ENCODE measurements at regions not wholly inside any gene's neighbourhood (a gene's known extent, or its start where the extent isn't known, plus 50 kb on each side); places are given as distances from the start of the nearest gene placed in this dataset.
"Not testable (repeated sequence)": the region's sequence is repeated elsewhere in the genome, so short reads cannot be mapped to it uniquely, and the experiment has no call there.

DNA sequence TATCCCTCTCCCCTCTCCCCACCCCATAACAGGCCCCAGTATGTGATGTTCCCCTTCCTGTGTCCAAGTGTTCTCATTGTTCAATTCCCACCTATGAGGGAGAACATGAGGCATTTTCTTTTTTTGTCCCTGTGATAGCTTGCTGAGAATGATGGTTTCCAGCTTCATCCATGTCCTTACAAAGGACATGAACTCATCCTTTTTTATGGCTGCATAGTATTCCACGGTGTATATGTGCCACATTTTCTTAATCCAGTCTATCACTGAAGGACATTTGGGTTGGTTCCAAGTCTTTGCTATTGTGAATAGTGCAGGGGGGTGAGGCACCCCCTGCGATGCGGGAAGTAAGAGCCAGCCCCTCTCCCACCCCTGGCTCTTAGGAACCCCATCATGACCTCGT is 73.2 kb upstream of the RUBCNL start:
- H3K9me3 Mint-ChIP-seq; H3K4me3 Mint-ChIP-seq; CTCF ChIA-PET; intact Hi-C loops (cut with micrococcal nuclease); DNase-seq; H3K27me3 Mint-ChIP-seq; H3K27ac Mint-ChIP-seq; POLR2A ChIA-PET; H3K4me1 Mint-ChIP-seq (ENCODE audit: low read depth); H3K36me3 Mint-ChIP-seq: not testable (repeated sequence)

DNA sequence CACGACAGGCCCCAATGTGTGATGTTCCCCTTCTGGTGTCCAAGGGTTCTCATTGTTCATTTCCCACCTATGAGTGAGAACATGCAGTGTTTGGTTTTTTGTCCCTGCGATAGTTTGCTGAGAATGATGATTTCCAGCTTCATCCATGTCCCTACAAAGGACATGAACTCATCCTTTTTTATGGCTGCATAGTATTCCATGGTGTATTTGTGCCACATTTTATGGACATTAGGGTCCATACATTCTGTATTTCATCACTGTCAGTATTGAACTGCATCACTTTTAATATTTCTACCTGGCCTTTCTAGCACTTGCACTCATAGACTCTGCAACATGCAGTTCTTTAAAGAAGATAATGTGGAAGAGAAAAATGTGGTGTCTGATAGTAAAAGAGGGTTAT is 70.2 kb upstream of the RUBCNL start:
- intact Hi-C loops (cut with micrococcal nuclease); H3K27ac Mint-ChIP-seq: not testable (repeated sequence)

DNA sequence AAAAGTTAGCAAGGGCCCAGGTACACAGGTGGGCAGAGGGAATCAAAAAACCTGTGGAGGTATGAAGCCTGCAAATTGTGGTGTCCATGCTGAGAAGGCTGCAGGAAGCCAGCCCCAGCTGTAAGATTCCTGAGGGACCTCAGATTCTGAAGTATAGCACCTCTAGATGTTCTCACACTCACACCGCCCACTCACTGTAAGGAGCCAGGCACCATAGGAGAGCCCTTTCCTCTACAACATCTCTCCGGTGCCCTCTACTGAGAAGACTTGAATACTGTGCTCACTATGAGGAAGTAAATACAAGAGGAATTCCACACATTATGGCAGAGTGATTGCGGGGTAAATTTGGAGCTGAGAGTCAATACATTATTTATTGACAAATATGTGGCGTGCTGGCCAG is 68.9 kb upstream of the RUBCNL start:
- H3K27me3 Mint-ChIP-seq; H3K9me3 Mint-ChIP-seq; H3K4me3 Mint-ChIP-seq; H3K36me3 Mint-ChIP-seq; H3K27ac Mint-ChIP-seq; CTCF ChIA-PET; POLR2A ChIA-PET; H3K4me1 Mint-ChIP-seq (ENCODE audit: low read depth); intact Hi-C loops (cut with micrococcal nuclease): not testable (repeated sequence)
- DNase-seq: peak; percentile 31

More for the DNA sequence above, 70.2 kb upstream of the RUBCNL start:
- CTCF ChIA-PET; DNase-seq; H3K4me1 Mint-ChIP-seq (ENCODE audit: low read depth); H3K27me3 Mint-ChIP-seq; H3K9me3 Mint-ChIP-seq; POLR2A ChIA-PET; H3K36me3 Mint-ChIP-seq; H3K4me3 Mint-ChIP-seq: not testable (repeated sequence)

DNA sequence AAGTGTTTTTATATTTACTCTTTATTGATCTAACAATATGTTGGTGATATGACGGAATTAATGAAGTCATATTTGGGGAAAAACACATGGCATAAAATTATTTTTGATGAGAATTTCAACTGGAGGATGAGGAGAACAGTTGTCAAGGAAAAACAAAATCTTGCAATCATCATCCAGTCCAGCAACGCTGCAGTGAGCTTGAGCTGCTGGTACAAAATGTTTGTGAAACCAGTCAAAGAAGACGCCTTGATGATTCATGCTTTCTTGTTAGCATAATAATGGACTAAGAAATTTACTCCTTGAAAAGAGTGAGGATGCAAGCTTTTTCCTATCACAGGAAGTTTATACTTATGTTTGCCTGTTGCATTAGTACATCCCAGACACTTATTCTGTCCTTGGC is 64.1 kb upstream of the RUBCNL start:
- H3K27ac Mint-ChIP-seq; DNase-seq; CTCF ChIA-PET; H3K4me1 Mint-ChIP-seq (ENCODE audit: low read depth); H3K36me3 Mint-ChIP-seq; H3K4me3 Mint-ChIP-seq; intact Hi-C loops (cut with micrococcal nuclease); H3K27me3 Mint-ChIP-seq; H3K9me3 Mint-ChIP-seq; POLR2A ChIA-PET: not testable (repeated sequence)

DNA sequence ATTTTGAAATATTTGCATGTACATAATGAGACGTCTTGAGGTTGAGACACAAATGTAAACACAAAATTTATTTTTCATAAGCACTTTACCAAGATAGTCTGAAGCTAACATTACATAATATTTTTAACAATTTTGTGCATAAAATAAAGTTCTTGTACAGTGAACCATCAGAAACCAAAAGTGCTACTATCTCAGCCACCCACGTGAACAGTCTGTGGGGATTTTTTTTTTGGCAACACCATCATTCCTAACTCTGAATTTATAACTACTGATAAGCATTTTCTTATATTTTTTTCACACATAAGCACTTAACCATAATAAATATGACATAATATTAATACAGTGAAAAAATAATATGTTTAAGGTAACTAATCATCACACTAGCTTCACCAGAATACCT is 62.9 kb upstream of the RUBCNL start:
- H3K27ac Mint-ChIP-seq; H3K4me3 Mint-ChIP-seq; POLR2A ChIA-PET; H3K9me3 Mint-ChIP-seq; H3K36me3 Mint-ChIP-seq; DNase-seq; intact Hi-C loops (cut with micrococcal nuclease); H3K27me3 Mint-ChIP-seq; H3K4me1 Mint-ChIP-seq (ENCODE audit: low read depth); CTCF ChIA-PET: not testable (repeated sequence)

DNA sequence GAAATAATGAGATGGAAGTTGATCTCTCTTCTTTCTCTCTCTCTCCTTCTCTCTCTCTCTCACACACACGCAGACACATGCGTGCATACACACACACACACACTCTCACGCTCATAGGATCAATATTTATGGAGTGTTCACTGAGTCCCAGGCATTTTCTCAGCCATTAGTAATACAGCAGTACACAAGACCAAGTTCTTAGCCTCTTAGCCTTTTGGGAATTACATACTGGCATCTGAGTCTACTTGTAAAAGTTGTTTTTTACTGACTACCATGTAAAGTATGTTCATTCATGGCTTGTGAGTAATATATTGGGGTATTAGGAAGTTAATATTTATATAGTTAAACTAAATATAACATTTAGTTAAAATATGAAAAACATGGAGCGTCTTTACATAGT is 61.1 kb upstream of the RUBCNL start:
- H3K4me1 Mint-ChIP-seq (ENCODE audit: low read depth); H3K4me3 Mint-ChIP-seq; intact Hi-C loops (cut with micrococcal nuclease); H3K27me3 Mint-ChIP-seq; DNase-seq; POLR2A ChIA-PET; H3K36me3 Mint-ChIP-seq; CTCF ChIA-PET; H3K27ac Mint-ChIP-seq; H3K9me3 Mint-ChIP-seq: not testable (repeated sequence)

DNA sequence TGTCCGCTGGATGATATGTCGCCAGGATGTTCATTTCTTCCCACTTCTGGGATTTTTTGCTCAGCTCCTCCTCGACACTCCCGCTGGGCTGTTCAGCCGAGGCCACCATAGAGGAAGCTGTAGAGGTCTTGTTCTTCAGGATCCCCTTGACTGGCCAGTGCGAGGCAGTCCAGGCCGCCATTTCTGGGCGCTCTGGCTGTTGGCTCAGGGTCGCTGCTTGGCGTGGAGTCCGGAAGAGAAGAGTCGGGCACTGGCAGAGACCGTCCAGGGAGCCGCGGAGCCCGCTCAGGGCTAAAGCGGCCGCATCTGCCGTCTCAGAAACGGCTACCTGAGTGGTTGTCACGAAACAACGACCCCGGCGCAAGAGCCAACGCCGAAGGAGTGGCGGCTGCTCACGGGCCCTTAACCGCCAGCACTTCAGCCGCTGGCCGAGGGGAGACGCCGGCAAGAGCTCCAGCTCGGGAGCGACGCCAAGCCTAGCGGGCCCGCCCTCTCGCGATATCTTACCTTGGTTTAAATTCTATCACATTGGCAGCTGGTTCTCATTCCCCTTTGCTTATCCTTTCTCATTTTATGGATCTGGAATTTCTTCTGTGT is 50.9 kb upstream of the RUBCNL start:
- H3K27ac Mint-ChIP-seq; POLR2A ChIA-PET; H3K4me3 Mint-ChIP-seq; H3K27me3 Mint-ChIP-seq; CTCF ChIA-PET; DNase-seq; intact Hi-C loops (cut with micrococcal nuclease); H3K36me3 Mint-ChIP-seq; H3K9me3 Mint-ChIP-seq; H3K4me1 Mint-ChIP-seq (ENCODE audit: low read depth): not testable (repeated sequence)
